ENCODE measurements at regions not wholly inside any gene's neighbourhood (a gene's known extent, or its start where the extent isn't known, plus 50 kb on each side); places are given as distances from the start of the nearest gene placed in this dataset.

GRCh38 chr4:26263165-26263564 lies 57.6 kb upstream of the RBPJ start:
- H3K9me2 ChIP-seq (ENCODE audit: low read depth, low read length): no peaks in the 10 kb centered on the region
- H3K9ac ChIP-seq (ENCODE audit: low read length): no peak overlapping the region
- no peak overlapping the region for H3K27ac ChIP-seq (ENCODE audit: low read depth, low read length, poor library complexity, severe bottlenecking)
- no peaks in the 10 kb centered on the region for H3K27me3 ChIP-seq (ENCODE audit: insufficient read depth, low read length)
- peak overlapping the region; percentile 36; the same call in 1 of the 2 replicates for H3K4me2 ChIP-seq (ENCODE audit: low read length)
- no peaks in the 10 kb centered on the region for H4K20me1 ChIP-seq (ENCODE audit: insufficient read depth, low read length)
- no peaks in the 10 kb centered on the region for H3K36me3 ChIP-seq (ENCODE audit: insufficient read depth, low read length)
- TF ChIP-seq CTCF (IDR thresholded peaks at IDR 0.05; ENCODE audit: low read length) (no peak), EZH2 (IDR thresholded peaks at IDR 0.05; ENCODE audit: borderline replicate concordance, low read length) (no peak)
- no peaks in the 10 kb centered on the region for H3K9me3 ChIP-seq (ENCODE audit: low read length)
- H3F3A ChIP-seq (ENCODE audit: insufficient read depth, low read length): no peaks in the 10 kb centered on the region
- no peak overlapping the region for H3K4me3 ChIP-seq (ENCODE audit: low read depth, low read length, poor library complexity, severe bottlenecking)
- H2AFZ ChIP-seq (ENCODE audit: low read length): no peak overlapping the region
- no peaks in the 10 kb centered on the region for H3K79me2 ChIP-seq (ENCODE audit: insufficient read depth, low read length)
- no peaks in the 10 kb centered on the region for H3K4me1 ChIP-seq (ENCODE audit: insufficient read depth, low read length, severe bottlenecking)

GRCh38 chr4:26264109-26264508 lies 56.7 kb upstream of the RBPJ start:
- H3K36me3 ChIP-seq (ENCODE audit: insufficient read depth, low read length): no peaks in the 10 kb centered on the region
- H3K27ac ChIP-seq (ENCODE audit: low read depth, low read length, poor library complexity, severe bottlenecking): no peak overlapping the region
- no peak overlapping the region for H2AFZ ChIP-seq (ENCODE audit: low read length)
- H3K9me3 ChIP-seq (ENCODE audit: low read length): no peaks in the 10 kb centered on the region
- no peaks in the 10 kb centered on the region for H3K79me2 ChIP-seq (ENCODE audit: insufficient read depth, low read length)
- H3K9me2 ChIP-seq (ENCODE audit: low read depth, low read length): no peaks in the 10 kb centered on the region
- H3K4me1 ChIP-seq (ENCODE audit: insufficient read depth, low read length, severe bottlenecking): no peaks in the 10 kb centered on the region
- no peak overlapping the region for H3K4me3 ChIP-seq (ENCODE audit: low read depth, low read length, poor library complexity, severe bottlenecking)
- H3K9ac ChIP-seq (ENCODE audit: low read length): no peak overlapping the region
- H3K4me2 ChIP-seq (ENCODE audit: low read length): no peak overlapping the region
- H3K27me3 ChIP-seq (ENCODE audit: insufficient read depth, low read length): no peaks in the 10 kb centered on the region
- H4K20me1 ChIP-seq (ENCODE audit: insufficient read depth, low read length): no peaks in the 10 kb centered on the region
- no peaks in the 10 kb centered on the region for H3F3A ChIP-seq (ENCODE audit: insufficient read depth, low read length)
- TF ChIP-seq EZH2 (IDR thresholded peaks at IDR 0.05; ENCODE audit: borderline replicate concordance, low read length) (no peak), CTCF (IDR thresholded peaks at IDR 0.05; ENCODE audit: low read length) (no peak)

- TF ChIP-seq EZH2 (IDR thresholded peaks at IDR 0.05; ENCODE audit: borderline replicate concordance, low read length) (no peak), CTCF (IDR thresholded peaks at IDR 0.05; ENCODE audit: low read length) (no peak)
- H3K27me3 ChIP-seq (ENCODE audit: insufficient read depth, low read length): no peaks in the 10 kb centered on the region
- H3F3A ChIP-seq (ENCODE audit: insufficient read depth, low read length): no peaks in the 10 kb centered on the region
- H3K79me2 ChIP-seq (ENCODE audit: insufficient read depth, low read length): no peaks in the 10 kb centered on the region
- H4K20me1 ChIP-seq (ENCODE audit: insufficient read depth, low read length): no peaks in the 10 kb centered on the region
- H2AFZ ChIP-seq (ENCODE audit: low read length): no peak overlapping the region
- H3K27ac ChIP-seq (ENCODE audit: low read depth, low read length, poor library complexity, severe bottlenecking): no peak overlapping the region
- no peak overlapping the region for H3K4me3 ChIP-seq (ENCODE audit: low read depth, low read length, poor library complexity, severe bottlenecking)
- no peak overlapping the region for H3K4me2 ChIP-seq (ENCODE audit: low read length)
- H3K9me2 ChIP-seq (ENCODE audit: low read depth, low read length): no peaks in the 10 kb centered on the region
- no peaks in the 10 kb centered on the region for H3K9me3 ChIP-seq (ENCODE audit: low read length)
- H3K9ac ChIP-seq (ENCODE audit: low read length): no peak overlapping the region
- H3K36me3 ChIP-seq (ENCODE audit: insufficient read depth, low read length): no peaks in the 10 kb centered on the region
- no peaks in the 10 kb centered on the region for H3K4me1 ChIP-seq (ENCODE audit: insufficient read depth, low read length, severe bottlenecking)
These were observed 53.7 kb upstream of the RBPJ start for GRCh38 chr4:26267087-26267486.

Data from OCI-LY1 (cell line).